ENCODE measurements at regions not wholly inside any gene's neighbourhood (a gene's known extent, or its start where the extent isn't known, plus 50 kb on each side); places are given as distances from the start of the nearest gene placed in this dataset.
"Not testable (repeated sequence)": the region's sequence is repeated elsewhere in the genome, so short reads cannot be mapped to it uniquely, and the experiment has no call there.

DNA sequence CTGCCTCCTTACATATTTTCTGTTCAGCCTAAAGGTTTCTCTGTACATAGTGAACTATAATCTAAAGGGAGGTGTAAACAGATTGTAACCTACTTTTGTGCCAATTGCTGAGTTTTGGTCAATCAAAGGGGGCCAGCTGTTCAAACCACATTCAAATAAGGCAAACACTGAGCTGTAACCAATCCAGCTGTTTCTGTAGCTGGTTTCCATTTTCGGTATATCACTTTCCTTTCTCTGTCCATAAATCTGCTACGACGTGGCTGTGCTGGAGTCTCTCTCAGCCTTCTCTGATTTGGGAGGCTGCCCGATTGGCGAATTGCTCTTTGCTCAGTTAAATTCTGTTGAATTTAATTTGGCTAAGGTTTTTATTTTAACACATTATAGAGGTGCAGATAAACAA is 790.1 kb upstream of the TPTE start:
- TF ChIP-seq, protein P1, sequence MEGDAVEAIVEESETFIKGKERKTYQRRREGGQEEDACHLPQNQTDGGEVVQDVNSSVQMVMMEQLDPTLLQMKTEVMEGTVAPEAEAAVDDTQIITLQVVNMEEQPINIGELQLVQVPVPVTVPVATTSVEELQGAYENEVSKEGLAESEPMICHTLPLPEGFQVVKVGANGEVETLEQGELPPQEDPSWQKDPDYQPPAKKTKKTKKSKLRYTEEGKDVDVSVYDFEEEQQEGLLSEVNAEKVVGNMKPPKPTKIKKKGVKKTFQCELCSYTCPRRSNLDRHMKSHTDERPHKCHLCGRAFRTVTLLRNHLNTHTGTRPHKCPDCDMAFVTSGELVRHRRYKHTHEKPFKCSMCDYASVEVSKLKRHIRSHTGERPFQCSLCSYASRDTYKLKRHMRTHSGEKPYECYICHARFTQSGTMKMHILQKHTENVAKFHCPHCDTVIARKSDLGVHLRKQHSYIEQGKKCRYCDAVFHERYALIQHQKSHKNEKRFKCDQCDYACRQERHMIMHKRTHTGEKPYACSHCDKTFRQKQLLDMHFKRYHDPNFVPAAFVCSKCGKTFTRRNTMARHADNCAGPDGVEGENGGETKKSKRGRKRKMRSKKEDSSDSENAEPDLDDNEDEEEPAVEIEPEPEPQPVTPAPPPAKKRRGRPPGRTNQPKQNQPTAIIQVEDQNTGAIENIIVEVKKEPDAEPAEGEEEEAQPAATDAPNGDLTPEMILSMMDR (IDR thresholded peaks at IDR 0.05; ENCODE audit: insufficient read depth, low read length, poor library complexity, severe bottlenecking), result not testable (repeated sequence)
- not testable (repeated sequence) for TF ChIP-seq EZH2phosphoT487 (conservative IDR thresholded peaks at IDR 0.05; ENCODE audit: low read length)
